OCI-LY7 (cell line): ENCODE measurements at regions not wholly inside any gene's neighbourhood (a gene's known extent, or its start where the extent isn't known, plus 50 kb on each side); places are given as distances from the start of the nearest gene placed in this dataset.

Source experiments
- BruUV-seq: library from RNA; stranded (reverse); fragments of 400-500 nt; replicated peaks from 2 replicates; lab custom pipeline; 2021; lab: Mats Ljungman, UMichigan
- CTCF ChIA-PET: fragments of 300-600 bp; sonication (Branson Sonifier 250); formaldehyde crosslinking; loops from one replicate; lab custom pipeline; 2022; ENCODE audit warnings: antibody characterized with exemption; ENCODE audit not compliant: unreplicated experiment; lab: Charles Lee
- POLR2A ChIA-PET: fragments of 300-600 bp; sonication (Branson Sonifier 250); formaldehyde crosslinking; loops from one replicate; lab custom pipeline; 2022; ENCODE audit warnings: antibody characterized with exemption; lab: Charles Lee
- DNase-seq: peaks from one replicate; pipeline ENCODE4 v3.0.0-alpha.2; 2015; ENCODE audit warnings: low spot score
- H2AFZ ChIP-seq: fragments of 200-600 bp; sonication (generic), shearing (Covaris generic); 2 replicates; pipeline ENCODE4 v1.6.1; 2014; ENCODE audit warnings: mild to moderate bottlenecking, antibody characterized with exemption, low read length, moderate library complexity
- H3K27ac ChIP-seq: fragments of 200-600 bp; sonication (generic); 2 replicates; pipeline ENCODE4 v1.5.1; 2014; ENCODE audit warnings: mixed run types, low read depth, mild to moderate bottlenecking, moderate library complexity, low read length, inconsistent platforms; ENCODE audit not compliant: poor library complexity, severe bottlenecking
- H3K36me3 ChIP-seq: fragments of 200-600 bp; sonication (generic); 2 replicates; pipeline ENCODE4 v1.6.1; 2014; ENCODE audit warnings: mild to moderate bottlenecking, antibody characterized with exemption, low read length, moderate library complexity, mixed read lengths; ENCODE audit not compliant: insufficient read depth
- H3K4me1 ChIP-seq: fragments of 200-600 bp; sonication (generic); 2 replicates; pipeline ENCODE4 v1.5.1; 2014; ENCODE audit warnings: mild to moderate bottlenecking, low read length; ENCODE audit not compliant: insufficient read depth, poor library complexity, severe bottlenecking
- H3K4me2 ChIP-seq: fragments of 200-600 bp; sonication (generic); 2 replicates; pipeline ENCODE4 v1.6.1; 2014; ENCODE audit warnings: mild to moderate bottlenecking, low read length
- H3K4me3 ChIP-seq: fragments of 200-600 bp; sonication (generic); 2 replicates; pipeline ENCODE4 v1.5.1; 2014; ENCODE audit warnings: mild to moderate bottlenecking, low read depth, low read length; ENCODE audit not compliant: poor library complexity, severe bottlenecking
- H3K79me2 ChIP-seq: fragments of 200-600 bp; sonication (generic); 2 replicates; pipeline ENCODE4 v1.6.1; 2016; ENCODE audit warnings: low read depth, mild to moderate bottlenecking, low read length, moderate library complexity, mixed read lengths; ENCODE audit not compliant: insufficient read depth
- H3K9me2 ChIP-seq: fragments of 200-600 bp; sonication (generic); 2 replicates; pipeline ENCODE4 v1.6.1; 2016; ENCODE audit warnings: mild to moderate bottlenecking, low read length, mixed read lengths; ENCODE audit not compliant: insufficient read depth
- H3K9me3 ChIP-seq: fragments of 200-600 bp; sonication (generic); 2 replicates; pipeline ENCODE4 v1.6.1; 2014; ENCODE audit warnings: mild to moderate bottlenecking, mixed run types, low read length, mixed read lengths
- H4K20me1 ChIP-seq: fragments of 200-600 bp; sonication (generic); 2 replicates; pipeline ENCODE4 v1.6.1; 2014; ENCODE audit warnings: mild to moderate bottlenecking, antibody characterized with exemption, low read length, moderate library complexity, mixed read lengths; ENCODE audit not compliant: insufficient read depth
- EZH2phosphoT487 ChIP-seq: fragments of 200-600 bp; sonication (generic); IDR thresholded peaks from 2 replicates; pipeline ENCODE4 v1.6.1; 2018; ENCODE audit warnings: low read depth, borderline replicate concordance, mild to moderate bottlenecking, mixed run types, antibody characterized with exemption, low read length, moderate library complexity, mixed read lengths
- intact Hi-C: fragments of 100-400 bp; cut with micrococcal nuclease; formaldehyde crosslinking; loops from one replicate; pipeline ENCODE4 v1.10.0; 2022; ENCODE audit not compliant: unreplicated experiment
- TF ChIP-seq, protein P1 (sequence below): fragments of 200-600 bp; sonication (generic); conservative IDR thresholded peaks from 2 replicates; pipeline ENCODE4 v1.5.1; 2014; ENCODE audit warnings: mild to moderate bottlenecking, antibody characterized with exemption, low read length, moderate library complexity, mixed read lengths

DNA sequence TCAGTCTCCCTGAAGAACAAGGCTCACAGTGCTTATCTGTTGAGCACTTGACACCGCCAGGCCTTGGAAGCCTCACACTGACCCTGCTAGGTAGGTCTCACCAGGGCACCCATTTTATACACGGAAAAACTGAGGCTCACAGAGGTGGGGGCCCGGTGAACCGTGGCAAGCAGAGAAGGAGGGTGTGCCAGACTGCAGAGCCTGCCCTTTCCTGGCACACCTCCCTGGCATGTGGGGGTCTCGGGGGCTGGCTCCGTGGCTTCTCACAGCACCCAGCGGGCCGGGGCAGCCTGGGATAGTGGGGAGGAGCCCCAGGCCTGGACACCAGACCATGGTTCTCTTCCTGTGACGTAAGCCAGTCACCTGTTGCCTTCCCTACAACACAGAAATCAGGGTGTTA lies 53.7 kb upstream of the IER5L start:
- no peaks in the 10 kb centered on the region for H3K79me2 ChIP-seq
- TF ChIP-seq, protein P1, sequence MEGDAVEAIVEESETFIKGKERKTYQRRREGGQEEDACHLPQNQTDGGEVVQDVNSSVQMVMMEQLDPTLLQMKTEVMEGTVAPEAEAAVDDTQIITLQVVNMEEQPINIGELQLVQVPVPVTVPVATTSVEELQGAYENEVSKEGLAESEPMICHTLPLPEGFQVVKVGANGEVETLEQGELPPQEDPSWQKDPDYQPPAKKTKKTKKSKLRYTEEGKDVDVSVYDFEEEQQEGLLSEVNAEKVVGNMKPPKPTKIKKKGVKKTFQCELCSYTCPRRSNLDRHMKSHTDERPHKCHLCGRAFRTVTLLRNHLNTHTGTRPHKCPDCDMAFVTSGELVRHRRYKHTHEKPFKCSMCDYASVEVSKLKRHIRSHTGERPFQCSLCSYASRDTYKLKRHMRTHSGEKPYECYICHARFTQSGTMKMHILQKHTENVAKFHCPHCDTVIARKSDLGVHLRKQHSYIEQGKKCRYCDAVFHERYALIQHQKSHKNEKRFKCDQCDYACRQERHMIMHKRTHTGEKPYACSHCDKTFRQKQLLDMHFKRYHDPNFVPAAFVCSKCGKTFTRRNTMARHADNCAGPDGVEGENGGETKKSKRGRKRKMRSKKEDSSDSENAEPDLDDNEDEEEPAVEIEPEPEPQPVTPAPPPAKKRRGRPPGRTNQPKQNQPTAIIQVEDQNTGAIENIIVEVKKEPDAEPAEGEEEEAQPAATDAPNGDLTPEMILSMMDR: no peak
- no peak for TF ChIP-seq EZH2phosphoT487
- no peak for DNase-seq
- ChIA-PET POLR2A (interaction anchor here (0.7 kb wide), 1 partner anchor 21 kb away, joined by 3 read pairs; no protein-coding TSS in a partner anchor), CTCF (no interaction called here)
- H3K9me3 ChIP-seq: 0 out of 2 replicates have a peak, but pooled peaks cover 5% of the 10 kb centered on the region
- no peak overlapping the region for H2AFZ ChIP-seq
- H4K20me1 ChIP-seq: no peaks in the 10 kb centered on the region
- H3K36me3 ChIP-seq: no peaks in the 10 kb centered on the region
- H3K9me2 ChIP-seq: no peaks in the 10 kb centered on the region
- H3K4me3 ChIP-seq: no peak overlapping the region
- H3K27ac ChIP-seq: no peak overlapping the region
- BruUV-seq: no TSS peak
- peaks cover 37% of the 10 kb centered on the region for H3K4me1 ChIP-seq
- intact Hi-C loops: no loop called here
- H3K4me2 ChIP-seq: no peak overlapping the region

DNA sequence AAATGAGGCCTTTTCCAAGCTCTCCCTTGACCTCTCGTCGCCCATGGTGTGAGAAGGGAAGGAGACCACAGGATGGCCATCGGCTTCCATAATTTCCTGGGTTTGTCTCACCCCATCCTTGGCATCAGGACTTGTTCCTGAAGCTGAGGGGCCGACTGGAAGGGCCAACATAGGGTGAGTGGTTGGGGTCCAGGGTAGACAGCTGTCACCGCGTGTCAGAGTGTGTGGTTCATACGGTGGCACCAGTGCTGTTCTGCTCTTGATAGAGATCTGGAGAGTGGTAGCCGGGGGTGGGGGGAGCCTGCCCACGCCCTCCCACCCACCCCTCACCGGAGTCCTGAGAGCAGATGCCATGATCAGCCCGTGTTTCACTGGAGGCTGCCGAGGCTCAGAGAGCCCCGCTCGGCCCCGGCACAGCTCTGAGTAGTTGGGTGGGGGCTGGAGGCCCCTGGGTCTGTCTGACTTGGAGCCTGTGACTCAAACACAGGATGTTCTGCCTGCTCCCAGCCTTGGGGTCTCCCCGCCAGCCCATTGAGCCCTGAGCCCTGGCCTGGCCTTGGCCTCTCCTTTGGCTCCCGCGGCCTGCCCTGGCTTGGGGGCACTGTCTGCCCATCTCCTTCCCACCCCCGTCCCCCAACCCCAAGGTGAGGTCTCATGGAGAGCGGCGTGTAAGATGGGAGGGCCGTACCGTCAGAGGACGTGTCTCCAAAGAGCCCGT lies 53.1 kb upstream of the IER5L start:
- no peak for TF ChIP-seq EZH2phosphoT487
- TF ChIP-seq, protein P1: no peak
- Histone ChIP-seq H3K9me3 (0 out of 2 replicates have a peak, but pooled peaks cover 5% of the 10 kb centered on the region), H3K36me3 (no peaks in the 10 kb centered on the region), H3K4me1 (peaks cover 31% of the 10 kb centered on the region), H3K79me2 (no peaks in the 10 kb centered on the region), H3K9me2 (no peaks in the 10 kb centered on the region), H3K4me2 (no peak overlapping the region), H3K4me3 (no peak overlapping the region), H2AFZ (no peak overlapping the region), H4K20me1 (no peaks in the 10 kb centered on the region), H3K27ac (no peak overlapping the region)
- no TSS peak for BruUV-seq
- ChIA-PET POLR2A (no interaction called here), CTCF (no interaction called here)
- intact Hi-C loops: no loop called here
- no peak for DNase-seq

GRCh38 chr9:129230302-129230701 lies 52.2 kb upstream of the IER5L start:
- Histone ChIP-seq H3K27ac (no peak overlapping the region), H3K9me2 (no peaks in the 10 kb centered on the region), H3K4me1 (peaks cover 22% of the 10 kb centered on the region), H3K9me3 (0 out of 2 replicates have a peak, but pooled peaks cover 5% of the 10 kb centered on the region), H3K4me2 (peak overlapping the region; percentile 38), H4K20me1 (no peaks in the 10 kb centered on the region), H3K79me2 (no peaks in the 10 kb centered on the region), H2AFZ (no peak overlapping the region; the same call in 1 of the 2 replicates), H3K36me3 (no peaks in the 10 kb centered on the region), H3K4me3 (no peak overlapping the region)
- no TSS peak for BruUV-seq
- intact Hi-C loops: no loop called here
- no peak for DNase-seq
- no peak for TF ChIP-seq EZH2phosphoT487
- TF ChIP-seq, protein P1: no peak
- POLR2A ChIA-PET: no interaction called here
- CTCF ChIA-PET: no interaction called here
